ENCODE measurements at regions not wholly inside any gene's neighbourhood (a gene's known extent, or its start where the extent isn't known, plus 50 kb on each side); places are given as distances from the start of the nearest gene placed in this dataset.
"Not testable (repeated sequence)": the region's sequence is repeated elsewhere in the genome, so short reads cannot be mapped to it uniquely, and the experiment has no call there.

GRCh38 chr7:52247518-52247917, 787.9 kb upstream of the POM121L12 start:
- no peak for DNase-seq

GRCh38 chr7:52243685-52244084, 791.7 kb upstream of the POM121L12 start:
- DNase-seq: no peak

- DNase-seq: no peak
These were observed 802.2 kb upstream of the POM121L12 start for GRCh38 chr7:52233248-52233647.

GRCh38 chr7:52211930-52212329, 823.5 kb upstream of the POM121L12 start:
- DNase-seq: no peak

GRCh38 chr7:52209614-52210013, 825.8 kb upstream of the POM121L12 start:
- DNase-seq: no peak

- no peak for DNase-seq
These were observed 838.2 kb upstream of the POM121L12 start for GRCh38 chr7:52197221-52197620.

GRCh38 chr7:52195664-52196063, 839.8 kb upstream of the POM121L12 start:
- no peak for DNase-seq

GRCh38 chr7:52189153-52189778, 846.2 kb upstream of the POM121L12 start:
- DNase-seq: no peak

GRCh38 chr7:52184006-52184703, 851.3 kb upstream of the POM121L12 start:
- no peak for DNase-seq

- DNase-seq: no peak
These were observed 855.5 kb upstream of the POM121L12 start for GRCh38 chr7:52179934-52180333.

GRCh38 chr7:52168085-52168484, 851.5 kb upstream of the COBL start:
- DNase-seq: no peak

GRCh38 chr7:52163311-52163710, 846.7 kb upstream of the COBL start:
- no peak for DNase-seq

GRCh38 chr7:52161483-52161882, 844.9 kb upstream of the COBL start:
- DNase-seq: no peak

GRCh38 chr7:52159421-52159820, 842.8 kb upstream of the COBL start:
- DNase-seq: not testable (repeated sequence)

GRCh38 chr7:52154382-52154781, 837.8 kb upstream of the COBL start:
- no peak for DNase-seq

- DNase-seq: no peak
These were observed 835.0 kb upstream of the COBL start for GRCh38 chr7:52151559-52151958.

- no peak for DNase-seq
These were observed 834.3 kb upstream of the COBL start for GRCh38 chr7:52150952-52151351.

- DNase-seq: no peak
These were observed 830.4 kb upstream of the COBL start for GRCh38 chr7:52146871-52147634.

GRCh38 chr7:52143219-52143618, 826.6 kb upstream of the COBL start:
- no peak for DNase-seq

GRCh38 chr7:52140851-52141250, 824.2 kb upstream of the COBL start:
- DNase-seq: no peak

- no peak for DNase-seq
These were observed 818.8 kb upstream of the COBL start for GRCh38 chr7:52135403-52135802.

GRCh38 chr7:52129278-52129677, 812.7 kb upstream of the COBL start:
- no peak for DNase-seq

- DNase-seq: no peak
These were observed 804.3 kb upstream of the COBL start for GRCh38 chr7:52120912-52121311.

GRCh38 chr7:52119537-52119936, 802.9 kb upstream of the COBL start:
- DNase-seq: no peak
